ENCODE measurements at regions not wholly inside any gene's neighbourhood (a gene's known extent, or its start where the extent isn't known, plus 50 kb on each side); places are given as distances from the start of the nearest gene placed in this dataset.
"Not testable (repeated sequence)": the region's sequence is repeated elsewhere in the genome, so short reads cannot be mapped to it uniquely, and the experiment has no call there.

- no peak overlapping the region for H3K18ac ChIP-seq (ENCODE audit: low read length)
- no peak for DNase-seq (ENCODE audit: low spot score)
- no peak overlapping the region for H3K23ac ChIP-seq (ENCODE audit: low read depth, low read length, poor library complexity)
- no peak overlapping the region for H2BK12ac ChIP-seq (ENCODE audit: low read length)
- H3K36me3 ChIP-seq (replicated peaks in 1 of 2; ENCODE audit: control insufficient read depth in 2 of 2, insufficient read depth in 2 of 2, low read length in 2 of 2): no peaks in the 10 kb centered on the region
- no peak overlapping the region for H3K4me2 ChIP-seq (ENCODE audit: insufficient read depth, low read length, poor library complexity, severe bottlenecking)
- no peaks in the 10 kb centered on the region for H3K4me1 ChIP-seq (ENCODE audit: control insufficient read depth in 2 of 2, insufficient read depth in 1 of 2, low read depth in 1 of 2, low read length in 2 of 2)
- WGBS, 2 donors (ENCODE audit: extremely low coverage in 2 of 2, insufficient read length in 2 of 2, insufficient replicate concordance in 1 of 2): no CpG with 5 or more reads among the region's 2 CpGs
- no peak overlapping the region for H3K4ac ChIP-seq (ENCODE audit: low read length)
- no peak overlapping the region for H3K9ac ChIP-seq (ENCODE audit: low read depth, low read length, poor library complexity)
- H3K79me1 ChIP-seq (ENCODE audit: low read depth, low read length): no peaks in the 10 kb centered on the region
- H3K27me3 ChIP-seq (ENCODE audit: control insufficient read depth in 3 of 3, insufficient read depth in 3 of 3, low read depth in 1 of 3, low read length in 3 of 3): no peaks in the 10 kb centered on the region
- H2BK15ac ChIP-seq (ENCODE audit: low read length): no peak overlapping the region
- H3K9me3 ChIP-seq (replicated peaks in 1 of 2; ENCODE audit: control insufficient read depth in 2 of 2, insufficient read depth in 1 of 2, low read depth in 1 of 2, low read length in 2 of 2): no peaks in the 10 kb centered on the region
- no peak overlapping the region for H2BK120ac ChIP-seq (ENCODE audit: low read depth, low read length)
- no peak overlapping the region for H4K91ac ChIP-seq (ENCODE audit: low read depth, low read length, poor library complexity)
- H3K4me3 ChIP-seq (ENCODE audit: low read length in 2 of 2): no peak overlapping the region
- H2AK5ac ChIP-seq (ENCODE audit: low read depth, low read length): no peak overlapping the region
- no peak overlapping the region for H4K8ac ChIP-seq (ENCODE audit: low read depth, low read length)
- H3K14ac ChIP-seq (ENCODE audit: low read length): no peak overlapping the region
- H2BK5ac ChIP-seq (ENCODE audit: low read length): no peak overlapping the region
- no peak overlapping the region for H2AFZ ChIP-seq (ENCODE audit: low read length)
- H3K27ac ChIP-seq (replicated peaks; ENCODE audit: low read length): no peak overlapping the region
Measured at GRCh38 chr3:101913168-101913567, 63.9 kb downstream of the NFKBIZ start.

- not testable (repeated sequence) for H2BK12ac ChIP-seq (ENCODE audit: low read length); H2AFZ ChIP-seq (ENCODE audit: low read length); H3K9ac ChIP-seq (ENCODE audit: low read depth, low read length, poor library complexity); H3K4me3 ChIP-seq (ENCODE audit: low read length in 2 of 2); H3K4me2 ChIP-seq (ENCODE audit: insufficient read depth, low read length, poor library complexity, severe bottlenecking); H2BK120ac ChIP-seq (ENCODE audit: low read depth, low read length); H2AK5ac ChIP-seq (ENCODE audit: low read depth, low read length); H3K27ac ChIP-seq (replicated peaks; ENCODE audit: low read length); H3K79me1 ChIP-seq (ENCODE audit: low read depth, low read length); H3K27me3 ChIP-seq (ENCODE audit: control insufficient read depth in 3 of 3, insufficient read depth in 3 of 3, low read depth in 1 of 3, low read length in 3 of 3); H2BK5ac ChIP-seq (ENCODE audit: low read length); H2BK15ac ChIP-seq (ENCODE audit: low read length); DNase-seq (ENCODE audit: low spot score); H3K14ac ChIP-seq (ENCODE audit: low read length); H3K18ac ChIP-seq (ENCODE audit: low read length); H3K23ac ChIP-seq (ENCODE audit: low read depth, low read length, poor library complexity); H3K4ac ChIP-seq (ENCODE audit: low read length); H3K9me3 ChIP-seq (replicated peaks in 1 of 2; ENCODE audit: control insufficient read depth in 2 of 2, insufficient read depth in 1 of 2, low read depth in 1 of 2, low read length in 2 of 2); H4K91ac ChIP-seq (ENCODE audit: low read depth, low read length, poor library complexity); H3K36me3 ChIP-seq (replicated peaks in 1 of 2; ENCODE audit: control insufficient read depth in 2 of 2, insufficient read depth in 2 of 2, low read length in 2 of 2); H3K4me1 ChIP-seq (ENCODE audit: control insufficient read depth in 2 of 2, insufficient read depth in 1 of 2, low read depth in 1 of 2, low read length in 2 of 2); H4K8ac ChIP-seq (ENCODE audit: low read depth, low read length)
- WGBS, 2 donors (ENCODE audit: extremely low coverage in 2 of 2, insufficient read length in 2 of 2, insufficient replicate concordance in 1 of 2): no CpG with 5 or more reads among the region's 2 CpGs
Measured at GRCh38 chr3:101917761-101918160, 68.4 kb downstream of the NFKBIZ start.

- H3K27ac ChIP-seq (replicated peaks; ENCODE audit: low read length); H3K4me1 ChIP-seq (ENCODE audit: control insufficient read depth in 2 of 2, insufficient read depth in 1 of 2, low read depth in 1 of 2, low read length in 2 of 2); H3K9ac ChIP-seq (ENCODE audit: low read depth, low read length, poor library complexity); H4K91ac ChIP-seq (ENCODE audit: low read depth, low read length, poor library complexity); H2AFZ ChIP-seq (ENCODE audit: low read length); H3K9me3 ChIP-seq (replicated peaks in 1 of 2; ENCODE audit: control insufficient read depth in 2 of 2, insufficient read depth in 1 of 2, low read depth in 1 of 2, low read length in 2 of 2); H3K23ac ChIP-seq (ENCODE audit: low read depth, low read length, poor library complexity); H3K14ac ChIP-seq (ENCODE audit: low read length); DNase-seq (ENCODE audit: low spot score); H2BK15ac ChIP-seq (ENCODE audit: low read length); H2AK5ac ChIP-seq (ENCODE audit: low read depth, low read length); H4K8ac ChIP-seq (ENCODE audit: low read depth, low read length); H3K36me3 ChIP-seq (replicated peaks in 1 of 2; ENCODE audit: control insufficient read depth in 2 of 2, insufficient read depth in 2 of 2, low read length in 2 of 2); H3K27me3 ChIP-seq (ENCODE audit: control insufficient read depth in 3 of 3, insufficient read depth in 3 of 3, low read depth in 1 of 3, low read length in 3 of 3); H3K18ac ChIP-seq (ENCODE audit: low read length); H3K79me1 ChIP-seq (ENCODE audit: low read depth, low read length); H2BK120ac ChIP-seq (ENCODE audit: low read depth, low read length); H3K4ac ChIP-seq (ENCODE audit: low read length); H2BK12ac ChIP-seq (ENCODE audit: low read length); H2BK5ac ChIP-seq (ENCODE audit: low read length); H3K4me2 ChIP-seq (ENCODE audit: insufficient read depth, low read length, poor library complexity, severe bottlenecking); H3K4me3 ChIP-seq (ENCODE audit: low read length in 2 of 2): not testable (repeated sequence)
- WGBS, 2 donors (ENCODE audit: extremely low coverage in 2 of 2, insufficient read length in 2 of 2, insufficient replicate concordance in 1 of 2): no CpG with 5 or more reads among the region's 3 CpGs
Measured at GRCh38 chr3:101922151-101922725, 72.9 kb downstream of the NFKBIZ start.

GRCh38 chr3:101924621-101925020 is 75.3 kb downstream of the NFKBIZ start:
- H2BK12ac ChIP-seq (ENCODE audit: low read length); H3K14ac ChIP-seq (ENCODE audit: low read length); H2BK15ac ChIP-seq (ENCODE audit: low read length); DNase-seq (ENCODE audit: low spot score); H3K36me3 ChIP-seq (replicated peaks in 1 of 2; ENCODE audit: control insufficient read depth in 2 of 2, insufficient read depth in 2 of 2, low read length in 2 of 2); H3K9me3 ChIP-seq (replicated peaks in 1 of 2; ENCODE audit: control insufficient read depth in 2 of 2, insufficient read depth in 1 of 2, low read depth in 1 of 2, low read length in 2 of 2); H4K91ac ChIP-seq (ENCODE audit: low read depth, low read length, poor library complexity); H3K9ac ChIP-seq (ENCODE audit: low read depth, low read length, poor library complexity); H3K27ac ChIP-seq (replicated peaks; ENCODE audit: low read length); H3K27me3 ChIP-seq (ENCODE audit: control insufficient read depth in 3 of 3, insufficient read depth in 3 of 3, low read depth in 1 of 3, low read length in 3 of 3); H3K23ac ChIP-seq (ENCODE audit: low read depth, low read length, poor library complexity); H3K4me3 ChIP-seq (ENCODE audit: low read length in 2 of 2); H2AFZ ChIP-seq (ENCODE audit: low read length); H3K4me1 ChIP-seq (ENCODE audit: control insufficient read depth in 2 of 2, insufficient read depth in 1 of 2, low read depth in 1 of 2, low read length in 2 of 2); H2BK5ac ChIP-seq (ENCODE audit: low read length); H2AK5ac ChIP-seq (ENCODE audit: low read depth, low read length); H3K79me1 ChIP-seq (ENCODE audit: low read depth, low read length); H3K18ac ChIP-seq (ENCODE audit: low read length); H3K4me2 ChIP-seq (ENCODE audit: insufficient read depth, low read length, poor library complexity, severe bottlenecking); H4K8ac ChIP-seq (ENCODE audit: low read depth, low read length); H2BK120ac ChIP-seq (ENCODE audit: low read depth, low read length); H3K4ac ChIP-seq (ENCODE audit: low read length): not testable (repeated sequence)
- WGBS, 2 donors (ENCODE audit: extremely low coverage in 2 of 2, insufficient read length in 2 of 2, insufficient replicate concordance in 1 of 2): no CpG with 5 or more reads among the region's 2 CpGs
